ENCODE measurements at regions not wholly inside any gene's neighbourhood (a gene's known extent, or its start where the extent isn't known, plus 50 kb on each side); places are given as distances from the start of the nearest gene placed in this dataset.
A peak's percentile ranks its signal among the peaks of the same experiment; 100 is the strongest.

DNA sequence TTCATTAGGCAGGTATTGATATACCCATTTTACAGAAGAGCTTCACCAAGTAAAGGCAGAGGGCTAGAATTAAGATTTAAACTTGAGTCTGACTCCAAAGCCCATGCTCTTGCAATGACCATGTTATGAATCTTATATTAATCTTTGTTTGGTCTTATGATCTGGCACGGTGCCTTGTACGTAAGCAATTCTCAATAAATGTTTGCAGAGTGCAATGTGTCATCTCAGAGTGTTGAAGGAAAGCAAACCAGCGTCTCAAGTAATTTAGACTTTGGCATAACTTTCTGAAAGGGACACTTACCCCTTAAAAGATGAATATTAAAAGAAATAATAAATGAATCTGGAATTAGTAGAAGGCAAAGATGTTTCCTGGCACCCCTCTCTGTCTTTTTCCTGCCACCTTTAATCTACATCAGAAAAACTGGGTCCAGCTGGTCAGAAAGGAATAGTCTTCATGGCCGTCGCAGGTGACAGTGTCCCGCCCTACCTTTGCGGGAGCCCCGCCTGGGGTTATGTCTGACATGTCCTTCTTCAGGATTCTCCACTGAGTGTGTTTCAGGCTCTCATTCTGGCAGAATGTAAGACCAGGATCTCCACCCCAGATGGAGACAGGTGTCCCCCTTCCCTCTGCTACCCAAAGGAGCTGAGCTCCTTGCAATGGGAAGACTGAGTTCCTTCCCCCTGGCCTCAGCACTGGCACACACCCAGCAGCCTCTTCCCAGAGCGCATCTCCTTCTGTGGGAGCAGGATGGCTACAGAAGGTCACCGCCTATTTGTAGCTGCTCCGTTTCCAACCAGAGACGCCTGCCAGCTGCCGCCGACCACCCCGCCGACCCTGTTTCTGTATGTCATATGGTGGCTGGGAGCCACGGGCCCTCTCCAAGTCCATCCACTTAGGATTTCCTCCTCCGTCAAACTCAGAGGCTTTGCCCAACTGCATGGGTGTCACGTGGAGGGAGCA, 266.3 kb upstream of the ECI2 start:
- no peaks in the 10 kb centered on the region for H3K9me3 ChIP-seq (ENCODE audit: control insufficient read depth, insufficient read depth, low read depth, low read length)
- CTCF ChIA-PET = no interaction called here
- no peaks in the 10 kb centered on the region; the same call in 1 of the 2 replicates for H3K36me3 ChIP-seq (ENCODE audit: control insufficient read depth, insufficient read depth, low read length)
- DNase-seq (ENCODE audit: low read depth, low spot score) = peak; percentile 75
- BruUV-seq (replicated peaks) = no TSS peak
- POLR2A ChIA-PET = no interaction called here
- in situ Hi-C loops (cut with HindIII; ENCODE audit: low pct_unique_long_range_greater_than_20kb, low sequenced_read_pairs) = no loop called here
- peaks cover 4% of the 10 kb centered on the region; the same call in 1 of the 2 replicates for H3K4me1 ChIP-seq (ENCODE audit: control insufficient read depth, insufficient read depth, low read length)
- peak; percentile 35; the same call in 1 of the 2 replicates for ATAC-seq
- H3K27ac ChIP-seq (ENCODE audit: low read length) = no peak overlapping the region
- intact Hi-C loops (cut with micrococcal nuclease; ENCODE audit: unreplicated experiment) = no loop called here
- no peak overlapping the region for H3K4me3 ChIP-seq (ENCODE audit: low read depth in 2 of 2, low read length in 2 of 2)
- H3K27me3 ChIP-seq (ENCODE audit: control insufficient read depth, insufficient read depth, low read length) = no peaks in the 10 kb centered on the region
- TF ChIP-seq POLR2AphosphoS5 (IDR thresholded peaks at IDR 0.05; ENCODE audit: low read depth, low read length) = no peak
- TF ChIP-seq, protein P1, sequence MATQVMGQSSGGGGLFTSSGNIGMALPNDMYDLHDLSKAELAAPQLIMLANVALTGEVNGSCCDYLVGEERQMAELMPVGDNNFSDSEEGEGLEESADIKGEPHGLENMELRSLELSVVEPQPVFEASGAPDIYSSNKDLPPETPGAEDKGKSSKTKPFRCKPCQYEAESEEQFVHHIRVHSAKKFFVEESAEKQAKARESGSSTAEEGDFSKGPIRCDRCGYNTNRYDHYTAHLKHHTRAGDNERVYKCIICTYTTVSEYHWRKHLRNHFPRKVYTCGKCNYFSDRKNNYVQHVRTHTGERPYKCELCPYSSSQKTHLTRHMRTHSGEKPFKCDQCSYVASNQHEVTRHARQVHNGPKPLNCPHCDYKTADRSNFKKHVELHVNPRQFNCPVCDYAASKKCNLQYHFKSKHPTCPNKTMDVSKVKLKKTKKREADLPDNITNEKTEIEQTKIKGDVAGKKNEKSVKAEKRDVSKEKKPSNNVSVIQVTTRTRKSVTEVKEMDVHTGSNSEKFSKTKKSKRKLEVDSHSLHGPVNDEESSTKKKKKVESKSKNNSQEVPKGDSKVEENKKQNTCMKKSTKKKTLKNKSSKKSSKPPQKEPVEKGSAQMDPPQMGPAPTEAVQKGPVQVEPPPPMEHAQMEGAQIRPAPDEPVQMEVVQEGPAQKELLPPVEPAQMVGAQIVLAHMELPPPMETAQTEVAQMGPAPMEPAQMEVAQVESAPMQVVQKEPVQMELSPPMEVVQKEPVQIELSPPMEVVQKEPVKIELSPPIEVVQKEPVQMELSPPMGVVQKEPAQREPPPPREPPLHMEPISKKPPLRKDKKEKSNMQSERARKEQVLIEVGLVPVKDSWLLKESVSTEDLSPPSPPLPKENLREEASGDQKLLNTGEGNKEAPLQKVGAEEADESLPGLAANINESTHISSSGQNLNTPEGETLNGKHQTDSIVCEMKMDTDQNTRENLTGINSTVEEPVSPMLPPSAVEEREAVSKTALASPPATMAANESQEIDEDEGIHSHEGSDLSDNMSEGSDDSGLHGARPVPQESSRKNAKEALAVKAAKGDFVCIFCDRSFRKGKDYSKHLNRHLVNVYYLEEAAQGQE (IDR thresholded peaks at IDR 0.05; ENCODE audit: insufficient read depth in 1 of 2, low read depth in 2 of 2, low read length in 1 of 2) = no peak
- no peak for TF ChIP-seq SIN3A (IDR thresholded peaks at IDR 0.05; ENCODE audit: borderline replicate concordance, insufficient read depth, low read depth, low read length)
- no peak for TF ChIP-seq TCF7L2 (IDR thresholded peaks at IDR 0.05; ENCODE audit: low read depth, low read length)
- TF ChIP-seq, protein P2, sequence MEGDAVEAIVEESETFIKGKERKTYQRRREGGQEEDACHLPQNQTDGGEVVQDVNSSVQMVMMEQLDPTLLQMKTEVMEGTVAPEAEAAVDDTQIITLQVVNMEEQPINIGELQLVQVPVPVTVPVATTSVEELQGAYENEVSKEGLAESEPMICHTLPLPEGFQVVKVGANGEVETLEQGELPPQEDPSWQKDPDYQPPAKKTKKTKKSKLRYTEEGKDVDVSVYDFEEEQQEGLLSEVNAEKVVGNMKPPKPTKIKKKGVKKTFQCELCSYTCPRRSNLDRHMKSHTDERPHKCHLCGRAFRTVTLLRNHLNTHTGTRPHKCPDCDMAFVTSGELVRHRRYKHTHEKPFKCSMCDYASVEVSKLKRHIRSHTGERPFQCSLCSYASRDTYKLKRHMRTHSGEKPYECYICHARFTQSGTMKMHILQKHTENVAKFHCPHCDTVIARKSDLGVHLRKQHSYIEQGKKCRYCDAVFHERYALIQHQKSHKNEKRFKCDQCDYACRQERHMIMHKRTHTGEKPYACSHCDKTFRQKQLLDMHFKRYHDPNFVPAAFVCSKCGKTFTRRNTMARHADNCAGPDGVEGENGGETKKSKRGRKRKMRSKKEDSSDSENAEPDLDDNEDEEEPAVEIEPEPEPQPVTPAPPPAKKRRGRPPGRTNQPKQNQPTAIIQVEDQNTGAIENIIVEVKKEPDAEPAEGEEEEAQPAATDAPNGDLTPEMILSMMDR (IDR thresholded peaks at IDR 0.05) = no peak

DNA sequence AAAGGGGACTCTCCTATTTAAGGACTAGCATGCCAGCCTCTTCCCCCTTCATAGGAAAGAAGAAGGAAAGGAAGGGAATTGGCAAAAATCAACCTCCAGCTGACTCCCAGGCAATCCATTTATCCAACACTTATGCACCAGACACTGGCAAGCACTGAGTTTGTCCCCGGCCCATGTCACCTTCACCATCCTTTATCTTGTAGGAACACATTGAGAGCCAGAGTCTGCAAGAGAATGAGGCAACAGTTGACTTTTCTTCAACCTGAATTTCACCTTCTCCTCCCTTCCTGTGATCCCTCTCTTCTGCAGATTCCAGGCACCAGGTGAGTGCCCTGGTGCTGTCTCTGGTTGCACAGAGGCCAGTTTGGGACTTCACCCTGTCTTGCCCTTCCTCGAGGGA, 264.3 kb upstream of the ECI2 start:
- H3K27me3 ChIP-seq (ENCODE audit: control insufficient read depth, insufficient read depth, low read length) = no peaks in the 10 kb centered on the region
- intact Hi-C loops (cut with micrococcal nuclease; ENCODE audit: unreplicated experiment) (no loop called here), in situ Hi-C loops (cut with HindIII; ENCODE audit: low pct_unique_long_range_greater_than_20kb, low sequenced_read_pairs) (no loop called here)
- H3K36me3 ChIP-seq (ENCODE audit: control insufficient read depth, insufficient read depth, low read length) = no peaks in the 10 kb centered on the region; the same call in 1 of the 2 replicates
- TF ChIP-seq TCF7L2 (IDR thresholded peaks at IDR 0.05; ENCODE audit: low read depth, low read length) = no peak
- TF ChIP-seq, protein P1 (IDR thresholded peaks at IDR 0.05; ENCODE audit: insufficient read depth in 1 of 2, low read depth in 2 of 2, low read length in 1 of 2) = no peak
- H3K4me3 ChIP-seq (ENCODE audit: low read depth in 2 of 2, low read length in 2 of 2) = no peak overlapping the region
- ATAC-seq (no peak), DNase-seq (ENCODE audit: low read depth, low spot score) (no peak)
- no peaks in the 10 kb centered on the region for H3K9me3 ChIP-seq (ENCODE audit: control insufficient read depth, insufficient read depth, low read depth, low read length)
- ChIA-PET POLR2A (interaction anchor here (0.9 kb wide), 1 partner anchor 18 kb away, joined by 4 read pairs; no protein-coding TSS in a partner anchor), CTCF (no interaction called here)
- no peak overlapping the region for H3K27ac ChIP-seq (ENCODE audit: low read length)
- peaks cover 4% of the 10 kb centered on the region; the same call in 1 of the 2 replicates for H3K4me1 ChIP-seq (ENCODE audit: control insufficient read depth, insufficient read depth, low read length)
- no TSS peak for BruUV-seq (replicated peaks)

All from Panc1 (cell line).